Duodenal mucosa (tissue), 2 donors: ENCODE measurements at regions not wholly inside any gene's neighbourhood (a gene's known extent, or its start where the extent isn't known, plus 50 kb on each side); places are given as distances from the start of the nearest gene placed in this dataset.

ENCODE experiments used
- H3K27ac ChIP-seq: one replicate; pipeline ENCODE4 v1.7.0; 2013; ENCODE audit warnings: low read depth, low read length
- H3K27me3 ChIP-seq, 2 donors: one replicate each; pipeline ENCODE4 v1.7.0; 2013; ENCODE audit warnings: low read length in 2 of 2, control low read depth in 1 of 2; ENCODE audit not compliant: insufficient read depth in 2 of 2, control insufficient read depth in 1 of 2
- H3K36me3 ChIP-seq, 2 donors: one replicate each; pipeline ENCODE4 v1.7.0; 2013; ENCODE audit warnings: low read length in 2 of 2, control low read depth in 1 of 2; ENCODE audit not compliant: insufficient read depth in 2 of 2, control insufficient read depth in 1 of 2
- H3K4me1 ChIP-seq, 2 donors: one replicate each; pipeline ENCODE4 v1.7.0; 2013; ENCODE audit warnings: low read length in 2 of 2, control low read depth in 1 of 2; ENCODE audit not compliant: insufficient read depth in 2 of 2, control insufficient read depth in 1 of 2
- H3K4me3 ChIP-seq, 2 donors: one replicate each; pipeline ENCODE4 v1.7.0; 2013; ENCODE audit warnings: low read length in 2 of 2, low read depth in 1 of 2
- H3K9ac ChIP-seq, 2 donors: one replicate each; pipeline ENCODE4 v1.7.0; 2013; ENCODE audit warnings: low read length in 2 of 2, low read depth in 1 of 2
- H3K9me3 ChIP-seq, 2 donors: one replicate each; pipeline ENCODE4 v1.7.0; 2013; ENCODE audit warnings: low read length in 2 of 2, control low read depth in 1 of 2; ENCODE audit not compliant: control insufficient read depth in 1 of 2

- Histone ChIP-seq H3K27me3 (no peaks in the 10 kb centered on the region), H3K9ac (no peak overlapping the region), H3K36me3 (no peaks in the 10 kb centered on the region), H3K27ac (no peak overlapping the region), H3K9me3 (no peaks in the 10 kb centered on the region), H3K4me1 (no peaks in the 10 kb centered on the region), H3K4me3 (no peak overlapping the region)
Measured at GRCh38 chr3:68424796-68425460, 507.4 kb downstream of the TAFA4 start.

GRCh38 chr3:68408626-68409025 lies 523.7 kb downstream of the TAFA4 start:
- no peaks in the 10 kb centered on the region for H3K4me1 ChIP-seq
- no peaks in the 10 kb centered on the region for H3K9me3 ChIP-seq
- no peak overlapping the region for H3K4me3 ChIP-seq
- H3K27ac ChIP-seq = no peak overlapping the region
- no peaks in the 10 kb centered on the region for H3K27me3 ChIP-seq
- no peaks in the 10 kb centered on the region for H3K36me3 ChIP-seq
- no peak overlapping the region for H3K9ac ChIP-seq

- no peaks in the 10 kb centered on the region for H3K4me1 ChIP-seq
- no peaks in the 10 kb centered on the region for H3K9me3 ChIP-seq
- H3K27me3 ChIP-seq = no peaks in the 10 kb centered on the region
Measured at GRCh38 chr3:68403741-68404140, 528.6 kb downstream of the TAFA4 start.

GRCh38 chr3:68402235-68402918 lies 530.0 kb downstream of the TAFA4 start:
- Histone ChIP-seq H3K9ac (no peak overlapping the region), H3K4me1 (no peaks in the 10 kb centered on the region), H3K9me3 (no peaks in the 10 kb centered on the region), H3K36me3 (no peaks in the 10 kb centered on the region), H3K27me3 (no peaks in the 10 kb centered on the region), H3K4me3 (no peak overlapping the region), H3K27ac (no peak overlapping the region)

More at GRCh38 chr3:68403741-68404140, 528.6 kb downstream of the TAFA4 start:
- H3K27ac ChIP-seq = no peak overlapping the region
- H3K9ac ChIP-seq = no peak overlapping the region
- no peaks in the 10 kb centered on the region for H3K36me3 ChIP-seq
- no peak overlapping the region for H3K4me3 ChIP-seq

- Histone ChIP-seq H3K4me1 (no peaks in the 10 kb centered on the region), H3K4me3 (no peak overlapping the region)
Measured at GRCh38 chr3:68378631-68379030, 553.7 kb downstream of the TAFA4 start.

GRCh38 chr3:68373727-68374126 lies 558.6 kb downstream of the TAFA4 start:
- Histone ChIP-seq H3K4me1 (no peaks in the 10 kb centered on the region), H3K27ac (no peak overlapping the region), H3K9me3 (peaks cover 3 to 10% of the 10 kb centered on the region in 2 donors), H3K9ac (no peak overlapping the region), H3K4me3 (no peak overlapping the region), H3K36me3 (no peaks in the 10 kb centered on the region), H3K27me3 (no peaks in the 10 kb centered on the region)

More at GRCh38 chr3:68378631-68379030, 553.7 kb downstream of the TAFA4 start:
- Histone ChIP-seq H3K27ac (no peak overlapping the region), H3K9ac (no peak overlapping the region), H3K27me3 (no peaks in the 10 kb centered on the region), H3K9me3 (peaks cover 3 to 10% of the 10 kb centered on the region in 2 donors), H3K36me3 (no peaks in the 10 kb centered on the region)

GRCh38 chr3:68363796-68364195 lies 568.6 kb downstream of the TAFA4 start:
- Histone ChIP-seq H3K36me3 (no peaks in the 10 kb centered on the region), H3K9me3 (no peaks in the 10 kb centered on the region), H3K4me3 (no peak overlapping the region), H3K4me1 (no peaks in the 10 kb centered on the region), H3K27me3 (no peaks in the 10 kb centered on the region), H3K9ac (no peak overlapping the region), H3K27ac (no peak overlapping the region)

- no peaks in the 10 kb centered on the region for H3K27me3 ChIP-seq
Measured at GRCh38 chr3:68360492-68360891, 571.9 kb downstream of the TAFA4 start.

GRCh38 chr3:68345781-68346180 lies 586.6 kb downstream of the TAFA4 start:
- Histone ChIP-seq H3K36me3 (no peaks in the 10 kb centered on the region), H3K9me3 (no peaks in the 10 kb centered on the region), H3K9ac (no peak overlapping the region), H3K27ac (no peak overlapping the region), H3K27me3 (no peaks in the 10 kb centered on the region), H3K4me1 (no peaks in the 10 kb centered on the region), H3K4me3 (no peak overlapping the region)

More at GRCh38 chr3:68360492-68360891, 571.9 kb downstream of the TAFA4 start:
- Histone ChIP-seq H3K36me3 (no peaks in the 10 kb centered on the region), H3K9ac (no peak overlapping the region), H3K4me3 (no peak overlapping the region), H3K27ac (no peak overlapping the region), H3K4me1 (no peaks in the 10 kb centered on the region), H3K9me3 (no peaks in the 10 kb centered on the region)

- Histone ChIP-seq H3K4me1 (no peaks in the 10 kb centered on the region), H3K36me3 (no peaks in the 10 kb centered on the region), H3K9me3 (no peaks in the 10 kb centered on the region), H3K4me3 (no peak overlapping the region), H3K27me3 (no peaks in the 10 kb centered on the region), H3K27ac (no peak overlapping the region), H3K9ac (no peak overlapping the region)
Measured at GRCh38 chr3:68342426-68342825, 589.9 kb downstream of the TAFA4 start.
